OCI-LY3 (cell line): ENCODE measurements at regions not wholly inside any gene's neighbourhood (a gene's known extent, or its start where the extent isn't known, plus 50 kb on each side); places are given as distances from the start of the nearest gene placed in this dataset.

Experiments
- H2AFZ ChIP-seq: fragments of 200-600, 300-600 bp; shearing (Covaris generic); 2 replicates; pipeline ENCODE4 v1.6.0; 2014; ENCODE audit warnings: antibody characterized with exemption, low read depth, low read length
- H3K27ac ChIP-seq: fragments of 200-600, 300-600 bp; sonication (generic); 2 replicates; pipeline ENCODE4 v1.5.1; 2014; ENCODE audit warnings: mild to moderate bottlenecking, low read length, moderate library complexity, mixed read lengths
- H3K27me3 ChIP-seq: fragments of 200-600, 300-600 bp; sonication (generic); 2 replicates; pipeline ENCODE4 v1.6.1; 2014; ENCODE audit warnings: low read depth, low read length, mixed read lengths
- H3K36me3 ChIP-seq: fragments of 200-600, 300-600 bp; sonication (generic); replicated peaks from 2 replicates; pipeline ENCODE3; 2014; ENCODE audit warnings: low read depth, low read length, mixed read lengths
- H3K4me1 ChIP-seq: fragments of 300-600, 200-600 bp; sonication (generic); 2 replicates; pipeline ENCODE4 v1.6.1; 2014; ENCODE audit warnings: low read length, mixed read lengths
- H3K4me2 ChIP-seq: fragments of 200-600, 300-600 bp; sonication (generic); 2 replicates; pipeline ENCODE4 v1.6.1; 2014; ENCODE audit warnings: low read length, mixed read lengths
- H3K4me3 ChIP-seq: fragments of 300-600, 200-600 bp; sonication (generic); 2 replicates; pipeline ENCODE4 v1.5.1; 2014; ENCODE audit warnings: antibody characterized with exemption, mild to moderate bottlenecking, low read length, moderate library complexity
- H3K79me2 ChIP-seq: fragments of 300-600, 200-600 bp; shearing (Covaris generic); 2 replicates; pipeline ENCODE4 v1.6.1; 2014; ENCODE audit warnings: mild to moderate bottlenecking, low read length, mixed read lengths
- H3K9ac ChIP-seq: fragments of 300-600, 200-600 bp; shearing (Covaris generic); 2 replicates; pipeline ENCODE4 v1.6.0; 2014; ENCODE audit warnings: mild to moderate bottlenecking, low read length, moderate library complexity
- H3K9me3 ChIP-seq: fragments of 200-600, 300-600 bp; shearing (Covaris generic); 2 replicates; pipeline ENCODE4 v1.6.1; 2014; ENCODE audit warnings: low read length, mixed read lengths; ENCODE audit not compliant: insufficient read depth
- H4K20me1 ChIP-seq: fragments of 200-600, 300-600 bp; sonication (generic); 2 replicates; pipeline ENCODE4 v1.6.1; 2016; ENCODE audit warnings: low read length, mixed read lengths; ENCODE audit not compliant: insufficient read depth
- EZH2phosphoT487 ChIP-seq: fragments of 200-600 bp; shearing (Covaris generic); IDR thresholded peaks from 2 replicates; pipeline ENCODE4 v1.6.1; 2018; ENCODE audit warnings: antibody characterized with exemption, mixed run types, low read depth
- TF ChIP-seq, protein P1 (sequence below): fragments of 200-600, 300-600 bp; sonication (generic); IDR thresholded peaks from 2 replicates; pipeline ENCODE4 v1.5.1; 2014; ENCODE audit warnings: antibody characterized with exemption, low read length, low read depth

DNA sequence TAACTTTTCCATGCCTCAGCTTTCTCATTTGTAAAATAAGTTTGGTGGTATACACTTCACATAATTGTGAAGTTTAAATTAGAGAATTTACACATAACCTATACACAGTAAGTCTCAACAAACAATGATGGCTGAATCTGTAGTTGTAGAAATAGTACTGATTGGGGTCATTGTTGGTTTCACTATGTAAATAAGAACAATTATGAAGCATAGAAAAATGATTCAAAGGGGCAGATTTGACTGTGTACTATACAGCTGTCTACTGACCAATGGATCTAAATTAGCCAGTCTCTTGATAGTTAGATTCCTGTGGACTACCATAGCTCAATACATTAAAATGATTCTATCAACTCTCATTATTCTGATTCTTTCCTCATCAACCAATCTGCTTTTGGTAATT is 181.1 kb upstream of the STXBP5 start:
- Histone ChIP-seq H3K27ac (no peak overlapping the region), H3K4me2 (no peak overlapping the region), H2AFZ (no peak overlapping the region), H3K4me1 (no peaks in the 10 kb centered on the region), H4K20me1 (no peaks in the 10 kb centered on the region), H3K79me2 (no peaks in the 10 kb centered on the region), H3K9me3 (no peaks in the 10 kb centered on the region), H3K9ac (no peak overlapping the region), H3K4me3 (no peak overlapping the region), H3K36me3 (no peaks in the 10 kb centered on the region), H3K27me3 (no peaks in the 10 kb centered on the region)
- TF ChIP-seq, protein P1, sequence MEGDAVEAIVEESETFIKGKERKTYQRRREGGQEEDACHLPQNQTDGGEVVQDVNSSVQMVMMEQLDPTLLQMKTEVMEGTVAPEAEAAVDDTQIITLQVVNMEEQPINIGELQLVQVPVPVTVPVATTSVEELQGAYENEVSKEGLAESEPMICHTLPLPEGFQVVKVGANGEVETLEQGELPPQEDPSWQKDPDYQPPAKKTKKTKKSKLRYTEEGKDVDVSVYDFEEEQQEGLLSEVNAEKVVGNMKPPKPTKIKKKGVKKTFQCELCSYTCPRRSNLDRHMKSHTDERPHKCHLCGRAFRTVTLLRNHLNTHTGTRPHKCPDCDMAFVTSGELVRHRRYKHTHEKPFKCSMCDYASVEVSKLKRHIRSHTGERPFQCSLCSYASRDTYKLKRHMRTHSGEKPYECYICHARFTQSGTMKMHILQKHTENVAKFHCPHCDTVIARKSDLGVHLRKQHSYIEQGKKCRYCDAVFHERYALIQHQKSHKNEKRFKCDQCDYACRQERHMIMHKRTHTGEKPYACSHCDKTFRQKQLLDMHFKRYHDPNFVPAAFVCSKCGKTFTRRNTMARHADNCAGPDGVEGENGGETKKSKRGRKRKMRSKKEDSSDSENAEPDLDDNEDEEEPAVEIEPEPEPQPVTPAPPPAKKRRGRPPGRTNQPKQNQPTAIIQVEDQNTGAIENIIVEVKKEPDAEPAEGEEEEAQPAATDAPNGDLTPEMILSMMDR, result no peak
- TF ChIP-seq EZH2phosphoT487, result no peak

DNA sequence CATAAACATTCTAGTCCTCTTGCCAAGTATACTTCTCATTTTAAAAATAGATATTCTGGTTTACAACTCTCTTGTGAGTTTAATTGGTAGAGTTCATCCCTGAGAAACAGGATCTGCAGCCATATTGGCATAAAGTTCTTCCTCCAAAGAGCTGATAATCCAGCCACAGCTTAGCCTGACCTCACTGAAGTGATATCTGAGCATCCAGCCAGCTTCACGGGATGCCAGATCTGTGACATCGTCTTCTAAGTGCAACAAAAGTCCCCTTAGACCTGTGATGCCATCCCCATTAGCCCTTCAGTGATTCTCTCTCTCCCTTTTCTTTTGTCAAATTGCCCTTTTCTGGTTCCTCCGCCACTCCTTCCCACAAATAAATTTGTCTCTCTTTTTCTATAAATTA is 180.6 kb upstream of the STXBP5 start:
- Histone ChIP-seq H3K9me3 (no peaks in the 10 kb centered on the region), H3K27me3 (no peaks in the 10 kb centered on the region), H4K20me1 (no peaks in the 10 kb centered on the region), H3K4me2 (no peak overlapping the region), H3K4me3 (no peak overlapping the region), H3K4me1 (no peaks in the 10 kb centered on the region), H3K9ac (no peak overlapping the region), H3K36me3 (no peaks in the 10 kb centered on the region), H3K79me2 (no peaks in the 10 kb centered on the region), H3K27ac (no peak overlapping the region), H2AFZ (no peak overlapping the region)
- TF ChIP-seq, protein P1, result no peak
- TF ChIP-seq EZH2phosphoT487, result no peak

DNA sequence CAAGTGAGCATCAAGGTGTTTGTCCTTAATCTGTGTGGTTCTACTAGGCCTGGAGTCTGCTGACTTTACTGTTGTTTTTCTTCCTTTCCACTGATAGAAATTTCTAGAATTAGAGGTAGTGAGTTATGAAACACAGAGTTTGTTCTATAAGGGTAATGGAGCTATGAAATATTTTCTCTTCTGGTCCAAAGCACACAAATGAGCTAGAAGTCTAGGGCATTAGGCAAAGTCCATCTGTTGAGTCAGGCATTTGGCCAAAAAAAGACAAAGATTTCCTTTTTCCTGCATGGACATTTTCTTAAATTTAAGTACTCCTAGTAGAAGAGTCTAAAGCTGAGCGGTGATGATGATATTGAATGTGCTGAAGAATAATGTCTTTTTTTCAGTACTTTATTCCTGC is 174.3 kb upstream of the STXBP5 start:
- no peaks in the 10 kb centered on the region for H4K20me1 ChIP-seq
- H3K27me3 ChIP-seq, result no peaks in the 10 kb centered on the region
- H3K4me2 ChIP-seq, result no peak overlapping the region
- H3K79me2 ChIP-seq, result no peaks in the 10 kb centered on the region
- no peak overlapping the region for H3K4me3 ChIP-seq
- H3K4me1 ChIP-seq, result no peaks in the 10 kb centered on the region
- no peak overlapping the region for H3K9ac ChIP-seq
- no peaks in the 10 kb centered on the region for H3K36me3 ChIP-seq
- no peak overlapping the region for H3K27ac ChIP-seq
- TF ChIP-seq, protein P1, result no peak
- no peak for TF ChIP-seq EZH2phosphoT487
- H2AFZ ChIP-seq, result no peak overlapping the region
- H3K9me3 ChIP-seq, result no peaks in the 10 kb centered on the region

DNA sequence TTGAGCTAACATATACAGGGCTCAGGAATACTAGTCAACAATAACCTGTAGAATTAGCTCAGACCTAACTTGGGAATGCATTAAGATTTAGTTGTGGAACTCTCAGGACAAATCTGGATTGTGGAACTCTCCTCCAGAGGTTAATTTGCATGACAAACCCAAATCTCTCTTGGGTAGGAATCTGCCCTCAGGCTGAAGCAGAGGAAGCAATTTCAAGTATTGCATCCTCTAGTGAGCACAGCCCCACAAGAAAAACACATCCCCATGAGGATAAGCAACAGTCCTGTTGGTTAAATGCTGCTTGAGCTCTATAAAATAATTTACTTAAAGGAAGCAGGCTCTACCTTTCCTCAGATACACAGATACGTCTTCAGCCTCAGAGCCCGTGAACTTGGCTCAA is 170.9 kb upstream of the STXBP5 start:
- no peaks in the 10 kb centered on the region for H3K4me1 ChIP-seq
- no peaks in the 10 kb centered on the region for H3K27me3 ChIP-seq
- H3K9ac ChIP-seq, result no peak overlapping the region
- no peaks in the 10 kb centered on the region for H3K9me3 ChIP-seq
- H3K79me2 ChIP-seq, result no peaks in the 10 kb centered on the region
- no peak overlapping the region for H3K4me2 ChIP-seq
- no peaks in the 10 kb centered on the region for H4K20me1 ChIP-seq
- no peak for TF ChIP-seq EZH2phosphoT487
- TF ChIP-seq, protein P1, result no peak
- no peak overlapping the region for H3K27ac ChIP-seq
- H3K36me3 ChIP-seq, result no peaks in the 10 kb centered on the region
- no peak overlapping the region for H2AFZ ChIP-seq
- no peak overlapping the region for H3K4me3 ChIP-seq
